ENCODE measurements at regions not wholly inside any gene's neighbourhood (a gene's known extent, or its start where the extent isn't known, plus 50 kb on each side); places are given as distances from the start of the nearest gene placed in this dataset.

DNA sequence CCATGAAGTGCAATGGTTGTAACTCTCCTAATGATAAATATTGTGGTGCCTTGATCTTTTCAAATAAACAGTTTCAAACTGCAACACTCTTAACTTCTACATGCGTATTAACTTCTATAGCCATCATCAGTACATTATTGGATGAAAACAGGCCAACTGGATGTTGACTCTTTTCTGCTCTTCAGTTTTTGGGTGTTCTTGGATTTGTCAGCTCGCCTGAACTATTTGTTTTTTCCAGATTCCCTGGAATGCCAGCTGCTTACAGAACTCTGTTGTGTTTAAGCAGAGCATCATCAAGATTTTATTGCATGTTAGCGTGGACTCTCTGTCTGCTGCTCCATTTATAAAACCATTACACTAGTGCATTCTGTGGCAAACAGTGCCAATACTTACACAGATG lies 626.1 kb downstream of the HDGFL1 start:
- TF ChIP-seq EP300 (IDR thresholded peaks at IDR 0.05) (no peak), POLR2AphosphoS5 (IDR thresholded peaks at IDR 0.05) (no peak), POLR2A (IDR thresholded peaks at IDR 0.05) (no peak), CTCF (IDR thresholded peaks at IDR 0.05) (no peak)
- no peak overlapping the region for H3K4me3 ChIP-seq
- 60 to 77% (median 71%) methylated on average over 3 of the region's 3 CpGs for WGBS, 5 donors
- no peaks in the 10 kb centered on the region for H3K9me3 ChIP-seq
- no peaks in the 10 kb centered on the region for H3K27me3 ChIP-seq
- H3K27ac ChIP-seq, result no peak overlapping the region
- H3K4me1 ChIP-seq, result no peaks in the 10 kb centered on the region
- no peak for DNase-seq
- no peaks in the 10 kb centered on the region for H3K36me3 ChIP-seq
- intact Hi-C loops (cut with DNase I; ENCODE audit: low total_unique reads), result no loop called here

- 73 to 83% (median 80%) methylated on average over 4 of the region's 4 CpGs for WGBS, 5 donors
- no peaks in the 10 kb centered on the region for H3K36me3 ChIP-seq
- H3K4me1 ChIP-seq, result no peaks in the 10 kb centered on the region
- TF ChIP-seq POLR2A (IDR thresholded peaks at IDR 0.05) (no peak), CTCF (IDR thresholded peaks at IDR 0.05) (no peak), EP300 (IDR thresholded peaks at IDR 0.05) (no peak), POLR2AphosphoS5 (IDR thresholded peaks at IDR 0.05) (no peak)
- no peak overlapping the region for H3K4me3 ChIP-seq
- H3K9me3 ChIP-seq, result no peaks in the 10 kb centered on the region
- H3K27ac ChIP-seq, result no peak overlapping the region
- H3K27me3 ChIP-seq, result no peaks in the 10 kb centered on the region
- intact Hi-C loops (cut with DNase I; ENCODE audit: low total_unique reads), result no loop called here
- no peak for DNase-seq
Measured at GRCh38 chr6:23199541-23199940, 630.2 kb downstream of the HDGFL1 start.

DNA sequence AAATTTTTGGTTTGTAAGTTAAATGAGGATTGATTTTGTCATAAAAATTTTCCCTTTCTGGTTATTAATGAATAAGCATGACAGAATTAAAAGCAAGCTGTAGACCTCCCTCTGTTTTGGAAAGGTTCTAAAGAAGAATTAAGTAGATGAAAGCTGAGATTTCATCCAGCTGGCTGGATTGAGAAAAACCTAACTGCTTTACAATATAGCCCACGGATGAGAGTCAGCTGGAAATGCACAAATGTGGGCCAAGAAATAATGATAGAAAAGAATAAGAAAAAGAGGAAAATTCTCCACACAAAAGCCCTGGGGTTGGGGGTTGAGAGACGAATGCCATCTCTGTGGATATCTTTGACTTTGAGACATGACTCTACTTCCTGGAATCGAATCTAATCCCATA lies 631.6 kb downstream of the HDGFL1 start:
- WGBS, 5 donors, result 59 to 78% (median 67%) methylated on average over 3 of the region's 3 CpGs
- TF ChIP-seq POLR2AphosphoS5 (IDR thresholded peaks at IDR 0.05), result no peak
- TF ChIP-seq CTCF (IDR thresholded peaks at IDR 0.05), result no peak
- no peak for TF ChIP-seq EP300 (IDR thresholded peaks at IDR 0.05)
- TF ChIP-seq POLR2A (IDR thresholded peaks at IDR 0.05), result no peak
- DNase-seq, result peak in 1 of 2 donors; percentile 54
- intact Hi-C loops (cut with DNase I; ENCODE audit: low total_unique reads), result no loop called here
- Histone ChIP-seq H3K27me3 (no peaks in the 10 kb centered on the region), H3K4me1 (no peaks in the 10 kb centered on the region), H3K9me3 (no peaks in the 10 kb centered on the region), H3K4me3 (no peak overlapping the region), H3K36me3 (no peaks in the 10 kb centered on the region), H3K27ac (no peak overlapping the region)

GRCh38 chr6:23202207-23202606 lies 632.8 kb downstream of the HDGFL1 start:
- intact Hi-C loops (cut with DNase I; ENCODE audit: low total_unique reads), result no loop called here
- TF ChIP-seq CTCF (IDR thresholded peaks at IDR 0.05) (no peak), POLR2A (IDR thresholded peaks at IDR 0.05) (no peak)
- 60 to 87% (median 72%) methylated on average over 5 of the region's 5 CpGs for WGBS, 5 donors

More at GRCh38 chr6:23202207-23202606, 632.8 kb downstream of the HDGFL1 start:
- Histone ChIP-seq H3K36me3 (no peaks in the 10 kb centered on the region), H3K4me3 (no peak overlapping the region), H3K27ac (no peak overlapping the region), H3K27me3 (no peaks in the 10 kb centered on the region), H3K4me1 (no peaks in the 10 kb centered on the region), H3K9me3 (no peaks in the 10 kb centered on the region)
- DNase-seq, result no peak

Measured in stomach (tissue), 8 donors.